Fibroblast of pulmonary artery (primary cell): ENCODE measurements at regions not wholly inside any gene's neighbourhood (a gene's known extent, or its start where the extent isn't known, plus 50 kb on each side); places are given as distances from the start of the nearest gene placed in this dataset.

Source experiments
- DNase-seq: peaks from one replicate; pipeline ENCODE4 v3.0.0-alpha.2; 2010; ENCODE audit warnings: low read depth
- H3K4me3 ChIP-seq: replicated peaks from 2 replicates; pipeline ENCODE4 v1.5.1; 2011; ENCODE audit warnings: low read depth, mild to moderate bottlenecking, control low read depth, low read length, moderate library complexity
- CTCF ChIP-seq: IDR thresholded peaks from 2 replicates; pipeline ENCODE4 v1.5.1; 2011; ENCODE audit warnings: mild to moderate bottlenecking, control low read depth, low read length, inconsistent platforms; ENCODE audit errors: missing control alignments

- no peak for DNase-seq
- TF ChIP-seq CTCF, result no peak
- no peak overlapping the region for H3K4me3 ChIP-seq
Measured at GRCh38 chr13:77466753-77467422, 68.6 kb upstream of the SCEL start.

- DNase-seq, result no peak
- TF ChIP-seq CTCF, result no peak
- no peak overlapping the region for H3K4me3 ChIP-seq
Measured at GRCh38 chr13:77465603-77466195, 69.8 kb upstream of the SCEL start.

- DNase-seq, result peak; percentile 4
- TF ChIP-seq CTCF, result no peak
- no peak overlapping the region for H3K4me3 ChIP-seq
Measured at GRCh38 chr13:77460195-77460594, 75.3 kb upstream of the SCEL start.

GRCh38 chr13:77459592-77459991 lies 75.9 kb upstream of the SCEL start:
- no peak overlapping the region for H3K4me3 ChIP-seq
- no peak for DNase-seq
- no peak for TF ChIP-seq CTCF

- DNase-seq, result no peak
- TF ChIP-seq CTCF, result no peak
- H3K4me3 ChIP-seq, result no peak overlapping the region
Measured at GRCh38 chr13:77458736-77459135, 76.8 kb upstream of the SCEL start.

GRCh38 chr13:77457966-77458365 lies 77.5 kb upstream of the SCEL start:
- H3K4me3 ChIP-seq, result no peak overlapping the region
- TF ChIP-seq CTCF, result no peak
- no peak for DNase-seq

- H3K4me3 ChIP-seq, result no peak overlapping the region
- TF ChIP-seq CTCF, result no peak
- DNase-seq, result no peak
Measured at GRCh38 chr13:77456271-77456670, 79.2 kb upstream of the SCEL start.
